SIG-M5 treated with dmso at 0.1 percent for 504 hours (cell line): ENCODE measurements at regions not wholly inside any gene's neighbourhood (a gene's known extent, or its start where the extent isn't known, plus 50 kb on each side); places are given as distances from the start of the nearest gene placed in this dataset.

Experiments used
- DNase-seq: peaks from one replicate; lab custom pipeline; 2025; ENCODE audit not compliant: unreplicated experiment; lab: John Stamatoyannopoulos, UW

GRCh38 chr4:11268149-11268548 is 160.5 kb downstream of the HS3ST1 start:
- no peak for DNase-seq

- DNase-seq: no peak
Measured at GRCh38 chr4:11264841-11265240, 163.9 kb downstream of the HS3ST1 start.

GRCh38 chr4:11264346-11264745 is 164.3 kb downstream of the HS3ST1 start:
- no peak for DNase-seq

GRCh38 chr4:11263208-11263607 is 165.5 kb downstream of the HS3ST1 start:
- DNase-seq: no peak

- DNase-seq: no peak
Measured at GRCh38 chr4:11261066-11261850, 167.4 kb downstream of the HS3ST1 start.

- no peak for DNase-seq
Measured at GRCh38 chr4:11259837-11260236, 168.9 kb downstream of the HS3ST1 start.

- no peak for DNase-seq
Measured at GRCh38 chr4:11252149-11252548, 176.5 kb downstream of the HS3ST1 start.

GRCh38 chr4:11250510-11250909 is 178.2 kb downstream of the HS3ST1 start:
- DNase-seq: no peak

- DNase-seq: no peak
Measured at GRCh38 chr4:11232015-11232414, 196.7 kb downstream of the HS3ST1 start.

GRCh38 chr4:11230866-11231265 is 197.8 kb downstream of the HS3ST1 start:
- DNase-seq: no peak

- DNase-seq: peak; percentile 29
Measured at GRCh38 chr4:11228530-11228929, 200.2 kb downstream of the HS3ST1 start.

- DNase-seq: no peak
Measured at GRCh38 chr4:11223311-11223710, 205.4 kb downstream of the HS3ST1 start.

GRCh38 chr4:11218692-11219091 is 210.0 kb downstream of the HS3ST1 start:
- no peak for DNase-seq

- no peak for DNase-seq
Measured at GRCh38 chr4:11216520-11216919, 212.2 kb downstream of the HS3ST1 start.

- DNase-seq: no peak
Measured at GRCh38 chr4:11214281-11214680, 214.4 kb downstream of the HS3ST1 start.

- DNase-seq: no peak
Measured at GRCh38 chr4:11209826-11210225, 218.9 kb downstream of the HS3ST1 start.

GRCh38 chr4:11201256-11201655 is 227.4 kb downstream of the HS3ST1 start:
- DNase-seq: no peak

- DNase-seq: no peak
Measured at GRCh38 chr4:11198516-11199305, 230.0 kb downstream of the HS3ST1 start.

GRCh38 chr4:11197631-11198341 is 230.9 kb downstream of the HS3ST1 start:
- no peak for DNase-seq

GRCh38 chr4:11196927-11197522 is 231.7 kb downstream of the HS3ST1 start:
- no peak for DNase-seq

GRCh38 chr4:11194431-11194830 is 234.3 kb downstream of the HS3ST1 start:
- DNase-seq: no peak
